ENCODE measurements at regions not wholly inside any gene's neighbourhood (a gene's known extent, or its start where the extent isn't known, plus 50 kb on each side); places are given as distances from the start of the nearest gene placed in this dataset.

DNA sequence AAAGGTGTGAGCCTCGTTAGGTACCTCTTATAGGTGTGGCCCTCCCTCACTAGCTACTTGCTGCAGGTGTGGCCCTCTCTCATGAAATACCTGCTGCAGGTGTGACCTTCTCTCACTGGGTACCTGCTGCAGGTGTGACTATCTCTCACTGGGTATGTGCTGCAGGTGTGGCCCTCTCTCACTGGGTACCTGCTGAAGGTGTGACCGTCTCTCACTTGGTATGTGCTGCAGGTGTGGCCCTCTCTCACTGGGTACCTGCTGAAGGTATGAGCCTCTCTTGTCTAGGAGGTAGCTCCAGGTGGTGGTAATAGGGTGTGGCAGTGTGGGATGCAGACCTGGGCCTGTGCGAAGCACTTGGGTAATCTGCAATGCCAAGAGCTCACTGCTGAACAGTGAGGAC lies 170.7 kb upstream of the PLPP4 start:
- TF ChIP-seq, protein P1, sequence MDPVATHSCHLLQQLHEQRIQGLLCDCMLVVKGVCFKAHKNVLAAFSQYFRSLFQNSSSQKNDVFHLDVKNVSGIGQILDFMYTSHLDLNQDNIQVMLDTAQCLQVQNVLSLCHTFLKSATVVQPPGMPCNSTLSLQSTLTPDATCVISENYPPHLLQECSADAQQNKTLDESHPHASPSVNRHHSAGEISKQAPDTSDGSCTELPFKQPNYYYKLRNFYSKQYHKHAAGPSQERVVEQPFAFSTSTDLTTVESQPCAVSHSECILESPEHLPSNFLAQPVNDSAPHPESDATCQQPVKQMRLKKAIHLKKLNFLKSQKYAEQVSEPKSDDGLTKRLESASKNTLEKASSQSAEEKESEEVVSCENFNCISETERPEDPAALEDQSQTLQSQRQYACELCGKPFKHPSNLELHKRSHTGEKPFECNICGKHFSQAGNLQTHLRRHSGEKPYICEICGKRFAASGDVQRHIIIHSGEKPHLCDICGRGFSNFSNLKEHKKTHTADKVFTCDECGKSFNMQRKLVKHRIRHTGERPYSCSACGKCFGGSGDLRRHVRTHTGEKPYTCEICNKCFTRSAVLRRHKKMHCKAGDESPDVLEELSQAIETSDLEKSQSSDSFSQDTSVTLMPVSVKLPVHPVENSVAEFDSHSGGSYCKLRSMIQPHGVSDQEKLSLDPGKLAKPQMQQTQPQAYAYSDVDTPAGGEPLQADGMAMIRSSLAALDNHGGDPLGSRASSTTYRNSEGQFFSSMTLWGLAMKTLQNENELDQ (CRISPR knock-in tag; IDR thresholded peaks at IDR 0.05; ENCODE audit: borderline replicate concordance), result no peak
- TF ChIP-seq NRF1 (conservative IDR thresholded peaks at IDR 0.05 in 1 of 2, IDR thresholded peaks at IDR 0.05 in 1 of 2) (no peak), FOSL1 (tag; conservative IDR thresholded peaks at IDR 0.05) (no peak), GTF2F1 (IDR thresholded peaks at IDR 0.05; ENCODE audit: low read depth, low read length) (no peak), NELFE (IDR thresholded peaks at IDR 0.05; ENCODE audit: insufficient read depth, insufficient read length) (no peak), NCOA1 (IDR thresholded peaks at IDR 0.05; ENCODE audit: low read depth) (no peak), DDX20 (tag; IDR thresholded peaks at IDR 0.05; ENCODE audit: low read depth) (no peak), KHSRP (IDR thresholded peaks at IDR 0.05) (no peak), ZNF165 (CRISPR knock-in tag; IDR thresholded peaks at IDR 0.05; ENCODE audit: borderline replicate concordance) (no peak), POLR3A (IDR thresholded peaks at IDR 0.05; ENCODE audit: borderline replicate concordance, extremely low read depth, insufficient read depth, insufficient read length) (no peak)
- TF ChIP-seq, protein P2, sequence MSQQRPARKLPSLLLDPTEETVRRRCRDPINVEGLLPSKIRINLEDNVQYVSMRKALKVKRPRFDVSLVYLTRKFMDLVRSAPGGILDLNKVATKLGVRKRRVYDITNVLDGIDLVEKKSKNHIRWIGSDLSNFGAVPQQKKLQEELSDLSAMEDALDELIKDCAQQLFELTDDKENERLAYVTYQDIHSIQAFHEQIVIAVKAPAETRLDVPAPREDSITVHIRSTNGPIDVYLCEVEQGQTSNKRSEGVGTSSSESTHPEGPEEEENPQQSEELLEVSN (IDR thresholded peaks at IDR 0.05; ENCODE audit: borderline replicate concordance in 1 of 2, extremely low read depth in 1 of 2, insufficient read depth in 1 of 2, insufficient read length in 1 of 2, low read depth in 1 of 2, low read length in 1 of 2, poor library complexity in 1 of 2, severe bottlenecking in 1 of 2), result no peak
- TF ChIP-seq, protein P3, sequence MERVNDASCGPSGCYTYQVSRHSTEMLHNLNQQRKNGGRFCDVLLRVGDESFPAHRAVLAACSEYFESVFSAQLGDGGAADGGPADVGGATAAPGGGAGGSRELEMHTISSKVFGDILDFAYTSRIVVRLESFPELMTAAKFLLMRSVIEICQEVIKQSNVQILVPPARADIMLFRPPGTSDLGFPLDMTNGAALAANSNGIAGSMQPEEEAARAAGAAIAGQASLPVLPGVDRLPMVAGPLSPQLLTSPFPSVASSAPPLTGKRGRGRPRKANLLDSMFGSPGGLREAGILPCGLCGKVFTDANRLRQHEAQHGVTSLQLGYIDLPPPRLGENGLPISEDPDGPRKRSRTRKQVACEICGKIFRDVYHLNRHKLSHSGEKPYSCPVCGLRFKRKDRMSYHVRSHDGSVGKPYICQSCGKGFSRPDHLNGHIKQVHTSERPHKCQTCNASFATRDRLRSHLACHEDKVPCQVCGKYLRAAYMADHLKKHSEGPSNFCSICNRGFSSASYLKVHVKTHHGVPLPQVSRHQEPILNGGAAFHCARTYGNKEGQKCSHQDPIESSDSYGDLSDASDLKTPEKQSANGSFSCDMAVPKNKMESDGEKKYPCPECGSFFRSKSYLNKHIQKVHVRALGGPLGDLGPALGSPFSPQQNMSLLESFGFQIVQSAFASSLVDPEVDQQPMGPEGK (CRISPR knock-in tag; IDR thresholded peaks at IDR 0.05; ENCODE audit: borderline replicate concordance), result no peak
- TF ChIP-seq, protein P4, sequence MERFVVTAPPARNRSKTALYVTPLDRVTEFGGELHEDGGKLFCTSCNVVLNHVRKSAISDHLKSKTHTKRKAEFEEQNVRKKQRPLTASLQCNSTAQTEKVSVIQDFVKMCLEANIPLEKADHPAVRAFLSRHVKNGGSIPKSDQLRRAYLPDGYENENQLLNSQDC (CRISPR knock-in tag; IDR thresholded peaks at IDR 0.05), result no peak
- TF ChIP-seq, protein P5, sequence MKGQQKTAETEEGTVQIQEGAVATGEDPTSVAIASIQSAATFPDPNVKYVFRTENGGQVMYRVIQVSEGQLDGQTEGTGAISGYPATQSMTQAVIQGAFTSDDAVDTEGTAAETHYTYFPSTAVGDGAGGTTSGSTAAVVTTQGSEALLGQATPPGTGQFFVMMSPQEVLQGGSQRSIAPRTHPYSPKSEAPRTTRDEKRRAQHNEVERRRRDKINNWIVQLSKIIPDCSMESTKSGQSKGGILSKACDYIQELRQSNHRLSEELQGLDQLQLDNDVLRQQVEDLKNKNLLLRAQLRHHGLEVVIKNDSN (CRISPR knock-in tag; IDR thresholded peaks at IDR 0.05), result no peak
- no peak for FAIRE-seq
- no peaks in the 10 kb centered on the region for H3K9me1 ChIP-seq (ENCODE audit: control insufficient read depth, insufficient read depth, low read length)
- H3K79me2 ChIP-seq (ENCODE audit: control insufficient read depth, insufficient read depth, low read length), result no peaks in the 10 kb centered on the region
- no peak overlapping the region for H3K4me3 ChIP-seq
- CTCF ChIA-PET (ENCODE audit: low intra/inter-chr PET ratio), result no interaction called here
- H3K4me2 ChIP-seq (ENCODE audit: insufficient read depth, low read length), result no peak overlapping the region
- H3K36me3 ChIP-seq (ENCODE audit: control insufficient read depth, insufficient read depth, low read length), result no peaks in the 10 kb centered on the region
- no peak for ATAC-seq
- H4K20me1 ChIP-seq (replicated peaks; ENCODE audit: control insufficient read depth, insufficient read depth, low read length), result no peaks in the 10 kb centered on the region
- BruUV-seq (replicated peaks), result no TSS peak
- no peak overlapping the region for H3K9ac ChIP-seq (ENCODE audit: insufficient read depth in 1 of 2, low read depth in 2 of 2, low read length in 2 of 2)
- H2AFZ ChIP-seq (ENCODE audit: low read depth, low read length), result no peak overlapping the region
- H3K9me3 ChIP-seq (replicated peaks; ENCODE audit: control insufficient read depth, insufficient read depth, low read depth, low read length), result no peaks in the 10 kb centered on the region
- no peak overlapping the region for H3K27ac ChIP-seq (ENCODE audit: extremely low read depth, low read depth, low read length)
- in situ Hi-C loops (cut with MboI) (no loop called here), intact Hi-C loops (cut with micrococcal nuclease) (no loop called here)
- DNase-seq (ENCODE audit: extremely low read depth in 1 of 4, low spot score in 3 of 4), result no peak
- no peaks in the 10 kb centered on the region for H3K4me1 ChIP-seq (replicated peaks in 1 of 2; ENCODE audit: control insufficient read depth in 2 of 2, insufficient read depth in 2 of 2, low read length in 2 of 2)
- no peaks in the 10 kb centered on the region for H3K27me3 ChIP-seq (ENCODE audit: control insufficient read depth in 2 of 2, insufficient read depth in 2 of 2, low read length in 2 of 2)
- POLR2A ChIA-PET, result no interaction called here
- WGBS (ENCODE audit: insufficient coverage, low coverage, missing lambda C conversion rate), result 0% methylated on average over 3 of the region's 3 CpGs
